ENCODE measurements at regions not wholly inside any gene's neighbourhood (a gene's known extent, or its start where the extent isn't known, plus 50 kb on each side); places are given as distances from the start of the nearest gene placed in this dataset.

DNA sequence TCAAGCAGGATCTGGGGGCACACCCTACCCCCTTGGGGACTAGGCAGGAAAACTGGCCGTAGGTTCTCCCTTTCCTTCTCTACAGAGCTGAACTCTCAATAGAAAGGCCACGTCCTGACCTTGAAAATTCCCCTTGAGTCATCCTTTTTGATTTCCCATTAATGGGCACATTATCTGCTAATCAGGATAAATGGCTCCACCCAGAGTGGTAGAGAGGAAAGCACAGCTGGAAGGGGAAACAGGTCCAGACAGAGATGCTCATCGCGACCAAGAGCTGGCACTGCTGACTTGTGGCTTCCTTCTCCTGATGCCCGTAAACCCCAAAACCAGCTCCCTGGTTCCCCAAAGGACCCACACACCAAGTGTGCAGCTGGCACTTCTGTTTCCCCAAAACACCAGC is 206.5 kb upstream of the CDH5 start:
- TF ChIP-seq CTCF (IDR thresholded peaks at IDR 0.05) (no peak), POLR2A (IDR thresholded peaks at IDR 0.05) (no peak)
